K562 (cell line): ENCODE measurements at regions not wholly inside any gene's neighbourhood (a gene's known extent, or its start where the extent isn't known, plus 50 kb on each side); places are given as distances from the start of the nearest gene placed in this dataset.

Source experiments
- ARID1B ChIP-seq: fragments of 450-650 bp; IDR thresholded peaks from 2 replicates; pipeline ENCODE4 v1.6.1; 2016; ENCODE audit warnings: antibody characterized with exemption, mild to moderate bottlenecking, inconsistent platforms
- BHLHE40 ChIP-seq: IDR thresholded peaks from 2 replicates; pipeline ENCODE4 v1.6.1; 2011; ENCODE audit warnings: low read length, improper control_type of control experiment
- CBX2 ChIP-seq: fragments of 200-600 bp; sonication (generic); IDR thresholded peaks from one replicate; pipeline ENCODE4 v1.6.1; 2012; ENCODE audit warnings: mild to moderate bottlenecking, low read length, inconsistent platforms; ENCODE audit not compliant: insufficient read depth, poor library complexity, severe bottlenecking
- CEBPZ ChIP-seq: fragments of 150-350 bp; IDR thresholded peaks from 2 replicates; pipeline ENCODE4 v1.6.1; 2014; ENCODE audit warnings: low read depth, mild to moderate bottlenecking, low read length, borderline replicate concordance
- CHD2 ChIP-seq: IDR thresholded peaks from 2 replicates; pipeline ENCODE4 v1.6.1; 2011; ENCODE audit warnings: low read depth, low read length
- CREM ChIP-seq: IDR thresholded peaks from 2 replicates; pipeline ENCODE4 v1.6.1; 2014; ENCODE audit warnings: antibody characterized with exemption, low read depth
- DDX20 ChIP-seq: fragments of 450-650 bp; IDR thresholded peaks from 2 replicates; pipeline ENCODE4 v1.6.1; 2016; ENCODE audit warnings: missing genetic modification characterization, low read depth, mild to moderate bottlenecking, missing compliant biosample characterization, moderate library complexity
- DNMT1 ChIP-seq: fragments of 450-650 bp; IDR thresholded peaks from 2 replicates; pipeline ENCODE4 v1.6.1; 2016; ENCODE audit warnings: antibody characterized with exemption, mild to moderate bottlenecking
- EHMT2 ChIP-seq: fragments of 450-650 bp; IDR thresholded peaks from 2 replicates; pipeline ENCODE4 v1.6.1; 2018; ENCODE audit warnings: antibody characterized with exemption
- GATAD2B ChIP-seq: fragments of 450-650 bp; IDR thresholded peaks from 2 replicates; pipeline ENCODE4 v1.6.1; 2017; ENCODE audit warnings: mild to moderate bottlenecking, borderline replicate concordance
- L3MBTL2 ChIP-seq: fragments of 450-650 bp; IDR thresholded peaks from 2 replicates; pipeline ENCODE4 v1.6.1; 2016; ENCODE audit warnings: mild to moderate bottlenecking, moderate library complexity
- MEIS2 ChIP-seq: fragments of 450-650 bp; IDR thresholded peaks from 2 replicates; pipeline ENCODE4 v1.6.1; 2014; ENCODE audit warnings: mild to moderate bottlenecking; ENCODE audit not compliant: partially characterized antibody
- MLLT1 ChIP-seq, 2 experiments: fragments of 450-650 bp; IDR thresholded peaks; 2 replicates each; pipeline ENCODE4 v1.6.1; 2016
- NCOA1 ChIP-seq: fragments of 450-650 bp; IDR thresholded peaks from 2 replicates; pipeline ENCODE4 v1.6.1; 2016; ENCODE audit warnings: low read depth
- NR2C1 ChIP-seq, 2 experiments: fragments of 450-650 bp; IDR thresholded peaks; 2 replicates each; pipeline ENCODE4 v1.6.1; 2017; ENCODE audit warnings: mild to moderate bottlenecking in 2 of 2, antibody characterized with exemption in 1 of 2, inconsistent platforms in 1 of 2, missing compliant biosample characterization in 1 of 2, missing genetic modification characterization in 1 of 2
- PHF20 ChIP-seq: fragments of 450-650 bp; IDR thresholded peaks from 2 replicates; pipeline ENCODE4 v1.6.1; 2018; ENCODE audit not compliant: partially characterized antibody
- POLR2B ChIP-seq: fragments of 450-650 bp; IDR thresholded peaks from 2 replicates; pipeline ENCODE4 v1.6.1; 2018; ENCODE audit warnings: low read depth; ENCODE audit not compliant: partially characterized antibody
- RBM15 ChIP-seq: fragments of 200-400 bp; formaldehyde crosslinking; IDR thresholded peaks from 2 replicates; pipeline ENCODE4 v1.6.1; 2018; ENCODE audit warnings: mild to moderate bottlenecking, low read length, moderate library complexity; ENCODE audit not compliant: insufficient read depth
- RFX1 ChIP-seq: fragments of 450-650 bp; IDR thresholded peaks from 2 replicates; pipeline ENCODE4 v1.6.1; 2016; ENCODE audit warnings: mild to moderate bottlenecking, moderate library complexity
- TCF3 ChIP-seq: sonication (generic); formaldehyde crosslinking; IDR thresholded peaks from 2 replicates; pipeline ENCODE4 v1.4.0; 2020; ENCODE audit warnings: mild to moderate bottlenecking, missing genetic modification reagents
- TCFL5 ChIP-seq: fragments of 250-450 bp; sonication (Bioruptor Pico); conservative IDR thresholded peaks from 2 replicates; pipeline ENCODE4 v1.6.1; 2021; ENCODE audit warnings: mild to moderate bottlenecking, moderate library complexity, matching md5 sums
- ZNF133 ChIP-seq: fragments of 250-450 bp; sonication (Bioruptor Pico); IDR thresholded peaks from 2 replicates; pipeline ENCODE4 v1.4.0; 2020; ENCODE audit warnings: mild to moderate bottlenecking
- ZNF75A ChIP-seq: fragments of 450-650 bp; formaldehyde crosslinking; IDR thresholded peaks from 2 replicates; pipeline ENCODE4 v1.4.0; 2020; ENCODE audit warnings: mild to moderate bottlenecking
- TF ChIP-seq, protein P1 (sequence below): fragments of 450-650 bp; formaldehyde crosslinking; conservative IDR thresholded peaks from 2 replicates; pipeline ENCODE4 v1.4.0; 2022; ENCODE audit warnings: mild to moderate bottlenecking, missing genetic modification characterization

DNA sequence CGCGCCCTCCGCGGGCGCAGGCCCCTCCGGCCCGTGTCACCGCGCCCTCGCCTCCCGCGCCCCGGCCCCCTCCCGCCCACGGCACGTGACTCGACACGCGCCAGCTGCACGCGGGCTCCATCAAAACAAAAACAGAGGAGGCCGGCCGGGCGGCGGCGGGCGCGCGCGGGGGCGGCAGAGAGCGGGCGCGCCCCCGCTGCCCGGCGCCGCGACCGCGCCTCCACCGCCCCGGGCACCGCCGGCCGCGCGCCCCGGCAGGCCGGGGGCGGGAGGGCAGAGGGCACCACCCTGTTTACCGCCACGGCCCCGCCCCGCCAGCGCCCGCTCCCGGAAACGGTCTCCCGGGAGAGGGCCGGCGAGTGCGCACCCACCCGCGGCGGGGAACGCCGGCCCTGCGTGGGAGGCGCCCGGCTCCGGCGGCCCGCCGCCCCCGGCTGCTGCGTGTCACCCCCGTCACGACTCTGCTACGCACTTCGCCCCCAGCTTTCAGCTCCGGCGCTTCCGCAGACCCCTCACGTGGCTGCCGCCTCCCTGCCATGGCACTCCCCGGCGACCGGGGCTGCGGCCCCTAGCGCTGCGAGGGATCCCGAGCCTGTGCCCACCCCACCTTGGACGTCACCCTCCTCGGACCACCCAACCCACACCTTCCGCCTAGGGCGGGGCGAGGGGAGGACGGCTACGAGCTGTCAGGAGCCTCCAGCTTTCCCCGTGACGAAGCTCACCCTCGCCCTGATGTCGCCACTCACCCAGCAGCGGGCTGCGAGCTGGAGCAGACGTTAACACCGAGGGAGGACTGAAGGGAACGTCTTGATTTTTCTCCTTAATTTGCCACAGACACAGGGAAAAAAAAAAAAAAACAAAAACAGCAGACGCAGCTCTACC is 221.6 kb upstream of the MKLN1 start (continued):
- TF ChIP-seq NR2C1 (IDR thresholded peaks at IDR 0.05) = no peak
- TF ChIP-seq NR2C1 (tag; IDR thresholded peaks at IDR 0.05) = 0 out of 2 replicates have a peak, but pooled peaks have one; percentile 10
- TF ChIP-seq DDX20 (tag) = no peak
- TF ChIP-seq ZNF133 (CRISPR knock-in tag) = no peak
- TF ChIP-seq CBX2 = no peak
- TF ChIP-seq RFX1 = no peak
- TF ChIP-seq GATAD2B = peak; percentile 99
- no peak for TF ChIP-seq RBM15
- peak; percentile 29 for TF ChIP-seq MEIS2
- TF ChIP-seq CREM = peak; percentile 81
- no peak for TF ChIP-seq TCFL5 (CRISPR knock-in tag)
- no peak for TF ChIP-seq ZNF75A
- no peak for TF ChIP-seq EHMT2
- TF ChIP-seq NCOA1 = peak; percentile 47; the same call in 1 of the 2 replicates
- peak; percentile 40; the same call in 1 of the 2 replicates for TF ChIP-seq ARID1B
- no peak for TF ChIP-seq CEBPZ
- peak in 1 of 2 experiments; percentile 46; a peak in 1 of 4 replicates for TF ChIP-seq MLLT1 (IDR thresholded peaks at IDR 0.05)
- no peak; the same call in 1 of the 2 replicates for TF ChIP-seq TCF3 (CRISPR knock-in tag)
- peak; percentile 91 for TF ChIP-seq BHLHE40
- TF ChIP-seq, protein P1, sequence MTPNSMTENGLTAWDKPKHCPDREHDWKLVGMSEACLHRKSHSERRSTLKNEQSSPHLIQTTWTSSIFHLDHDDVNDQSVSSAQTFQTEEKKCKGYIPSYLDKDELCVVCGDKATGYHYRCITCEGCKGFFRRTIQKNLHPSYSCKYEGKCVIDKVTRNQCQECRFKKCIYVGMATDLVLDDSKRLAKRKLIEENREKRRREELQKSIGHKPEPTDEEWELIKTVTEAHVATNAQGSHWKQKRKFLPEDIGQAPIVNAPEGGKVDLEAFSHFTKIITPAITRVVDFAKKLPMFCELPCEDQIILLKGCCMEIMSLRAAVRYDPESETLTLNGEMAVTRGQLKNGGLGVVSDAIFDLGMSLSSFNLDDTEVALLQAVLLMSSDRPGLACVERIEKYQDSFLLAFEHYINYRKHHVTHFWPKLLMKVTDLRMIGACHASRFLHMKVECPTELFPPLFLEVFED (CRISPR knock-in tag) = no peak
- TF ChIP-seq L3MBTL2 = peak; percentile 78; the same call in 1 of the 2 replicates
- no peak for TF ChIP-seq DNMT1
- no peak for TF ChIP-seq CHD2
- TF ChIP-seq PHF20 = peak; percentile 6
- TF ChIP-seq POLR2B = no peak
